B cell (primary cell): ENCODE measurements at regions not wholly inside any gene's neighbourhood (a gene's known extent, or its start where the extent isn't known, plus 50 kb on each side); places are given as distances from the start of the nearest gene placed in this dataset.
"Not testable (repeated sequence)": the region's sequence is repeated elsewhere in the genome, so short reads cannot be mapped to it uniquely, and the experiment has no call there.

Experiments
- ATAC-seq: fragments of 200-7000 bp; cut with Tn5 transposase; one replicate; pipeline ENCODE4 v1.10.0; 2021; ENCODE audit warnings: low read depth, mild to moderate bottlenecking, moderate number of reproducible peaks, moderate library complexity
- CTCF ChIA-PET: fragments of 350-600 bp; sonication (Branson Sonifier 250); formaldehyde crosslinking; loops from one replicate; lab custom pipeline; 2021; ENCODE audit warnings: antibody characterized with exemption, inconsistent platforms; lab: Charles Lee
- POLR2A ChIA-PET: fragments of 350-600 bp; sonication (Branson Sonifier 250); formaldehyde crosslinking; loops from one replicate; lab custom pipeline; 2021; ENCODE audit warnings: antibody characterized with exemption; lab: Charles Lee
- DNase-seq: peaks from one replicate; pipeline ENCODE4 v3.0.0; 2013
- H2AFZ ChIP-seq: 2 replicates; pipeline ENCODE4 v1.6.1; 2012; ENCODE audit warnings: mild to moderate bottlenecking, low read depth, low read length; ENCODE audit not compliant: insufficient read depth, poor library complexity, severe bottlenecking
- H3K27ac ChIP-seq, 2 donors: 1 replicate in 1 of 2; 2 replicates in 1 of 2; pipeline ENCODE4 v1.5.1; 2012 to 2013; ENCODE audit warnings: low read length in 2 of 2, mild to moderate bottlenecking in 2 of 2, moderate library complexity in 1 of 2
- H3K27me3 ChIP-seq, 4 experiments: fragments of 200-600 bp in 1 of 4; sonication (generic) in 1 of 4; replicated peaks in 1 of 4; 1 replicate in 2 of 4; 2 replicates in 2 of 4; pipeline versions ENCODE4 v1.6.1 to v1.7.0; 2013 to 2016; ENCODE audit warnings: low read length in 3 of 4, mild to moderate bottlenecking in 2 of 4, mixed read lengths in 1 of 4, moderate library complexity in 1 of 4; ENCODE audit not compliant: insufficient read depth in 4 of 4, control insufficient read depth in 3 of 4; ENCODE audit errors: control extremely low read depth in 1 of 4
- H3K36me3 ChIP-seq, 2 experiments: replicated peaks in 1 of 2; 1 replicate in 1 of 2; 2 replicates in 1 of 2; pipeline versions ENCODE4 v1.6.1 to v1.7.1; 2013; ENCODE audit warnings: low read length in 1 of 2; ENCODE audit not compliant: insufficient read depth in 2 of 2, control insufficient read depth in 1 of 2; ENCODE audit errors: control extremely low read depth in 1 of 2, extremely low read depth in 1 of 2
- H3K4me1 ChIP-seq, 2 donors: fragments of 200-600 bp in 1 of 2; sonication (generic) in 1 of 2; 1 replicate in 1 of 2; 2 replicates in 1 of 2; pipeline versions ENCODE4 v1.5.1 to v1.6.1; 2013 to 2017; ENCODE audit warnings: low read length in 2 of 2; ENCODE audit not compliant: control insufficient read depth in 2 of 2, insufficient read depth in 2 of 2
- H3K4me2 ChIP-seq: replicated peaks from 2 replicates; pipeline ENCODE3; 2012; ENCODE audit warnings: mild to moderate bottlenecking, low read depth, low read length; ENCODE audit not compliant: poor library complexity, severe bottlenecking
- H3K4me3 ChIP-seq, 5 experiments: fragments of 200-600 bp in 1 of 5; sonication (generic) in 1 of 5; 1 replicate in 3 of 5; 2 replicates in 2 of 5; pipeline versions ENCODE4 v1.5.1 to v1.7.0; 2011 to 2016; ENCODE audit warnings: low read length in 4 of 5, mild to moderate bottlenecking in 4 of 5, low read depth in 2 of 5, control low read depth in 1 of 5, moderate library complexity in 1 of 5; ENCODE audit not compliant: insufficient read depth in 1 of 5; ENCODE audit errors: control extremely low read depth in 1 of 5, extremely low read depth in 1 of 5
- H3K79me2 ChIP-seq: fragments of 200-600 bp; sonication (generic); one replicate; pipeline ENCODE4 v1.6.0; 2016; ENCODE audit warnings: low read length; ENCODE audit not compliant: control insufficient read depth, insufficient read depth
- H3K9ac ChIP-seq: fragments of 200-600 bp; sonication (generic); 2 replicates; pipeline ENCODE4 v1.6.1; 2017; ENCODE audit warnings: mild to moderate bottlenecking, low read length, moderate library complexity
- H3K9me3 ChIP-seq, 3 donors: one replicate each; pipeline versions ENCODE4 v1.6.1 to v1.7.1; 2013; ENCODE audit warnings: low read length in 2 of 3; ENCODE audit not compliant: control insufficient read depth in 2 of 3, insufficient read depth in 1 of 3; ENCODE audit errors: control extremely low read depth in 1 of 3
- H4K20me1 ChIP-seq: 2 replicates; pipeline ENCODE4 v1.6.0; 2012; ENCODE audit warnings: mild to moderate bottlenecking, low read length; ENCODE audit not compliant: insufficient read depth, control insufficient read depth, poor library complexity, severe bottlenecking
- H3K27ac Mint-ChIP-seq: one replicate; pipeline ENCODE4 v1.8.0; 2021; ENCODE audit warnings: mixed read lengths
- H3K27me3 Mint-ChIP-seq: one replicate; pipeline ENCODE4 v1.8.0; 2021; ENCODE audit warnings: mixed read lengths
- H3K4me1 Mint-ChIP-seq: one replicate; pipeline ENCODE4 v1.8.0; 2021; ENCODE audit warnings: mixed read lengths
- H3K4me3 Mint-ChIP-seq: one replicate; pipeline ENCODE4 v1.8.0; 2021; ENCODE audit warnings: mixed read lengths
- H3K9me3 Mint-ChIP-seq: one replicate; pipeline ENCODE4 v1.8.0; 2022; ENCODE audit warnings: mixed read lengths; ENCODE audit not compliant: insufficient read depth
- EZH2 ChIP-seq: IDR thresholded peaks from 2 replicates; pipeline ENCODE4 v1.6.1; 2012; ENCODE audit warnings: borderline replicate concordance, low read depth, mild to moderate bottlenecking, moderate library complexity, low read length; ENCODE audit not compliant: insufficient read depth, poor library complexity, severe bottlenecking
- WGBS: methylation state at CpG from one replicate; pipeline ENCODE4 v1.1.5; 2013; ENCODE audit warnings: missing lambda C conversion rate; ENCODE audit not compliant: insufficient coverage; 5-methylcytosine and 5-hydroxymethylcytosine counted together
- intact Hi-C: fragments of 100-400 bp; cut with micrococcal nuclease; formaldehyde crosslinking; loops from one replicate; pipeline ENCODE4 v1.10.0; 2022
- TF ChIP-seq, protein P1 (sequence below): fragments of 200-600 bp; IDR thresholded peaks from one replicate; pipeline ENCODE4 v1.8.0; 2022; ENCODE audit warnings: antibody characterized with exemption, mild to moderate bottlenecking

DNA sequence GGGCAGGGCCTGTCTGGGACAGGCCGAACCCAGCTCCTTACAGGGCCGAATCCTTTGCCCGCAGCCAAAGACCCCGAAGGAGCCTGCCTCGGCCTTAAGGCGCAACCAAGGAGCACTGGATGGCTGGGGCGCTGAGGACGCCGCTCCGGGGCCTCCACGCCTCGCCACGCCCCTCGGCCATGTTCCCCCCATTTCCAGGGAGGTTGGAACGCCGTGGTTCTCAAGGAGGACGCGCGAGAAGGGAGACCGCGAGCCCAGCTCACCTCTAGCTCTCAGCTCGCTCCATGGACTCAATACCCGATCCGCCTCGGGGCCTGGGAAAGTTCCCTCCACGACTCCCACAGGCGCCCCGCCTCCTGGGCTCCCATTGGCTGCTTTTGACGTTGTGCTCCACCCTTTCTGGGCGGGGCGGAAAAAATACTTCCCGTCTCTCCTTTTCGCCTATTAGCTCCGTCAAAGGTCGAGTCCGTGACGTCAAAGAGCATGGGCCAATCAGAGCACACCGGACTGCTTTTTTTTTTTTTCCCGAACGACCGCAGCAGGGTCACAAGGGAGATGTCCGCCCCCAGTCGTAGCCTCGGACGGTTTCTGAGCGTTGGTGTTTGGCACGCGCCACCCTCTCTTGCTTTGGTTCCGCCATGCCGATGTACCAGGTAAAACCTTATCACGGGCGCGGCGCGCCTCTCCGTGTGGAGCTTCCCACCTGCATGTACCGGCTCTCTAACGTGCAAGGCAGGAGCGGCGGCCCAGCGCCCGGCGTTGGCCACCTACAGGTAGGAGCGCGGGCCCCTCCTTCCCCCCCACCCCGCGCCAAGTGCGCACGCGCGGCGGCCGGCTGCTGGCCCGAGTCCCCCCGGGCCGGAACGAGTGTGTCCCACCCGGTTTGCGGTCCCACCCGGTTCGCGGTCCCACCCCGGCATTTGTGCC is 305.7 kb downstream of the TYW1 start:
- H2AFZ ChIP-seq: peak overlapping the region; percentile 86
- DNase-seq (peak; percentile 99), ATAC-seq (peak; percentile 87)
- Mint-ChIP-seq H3K27ac (peak overlapping the region; percentile 93), H3K4me3 (peak overlapping the region; percentile 92), H3K27me3 (no peaks in the 10 kb centered on the region), H3K4me1 (peaks cover 33% of the 10 kb centered on the region), H3K9me3 (no peaks in the 10 kb centered on the region)
- WGBS: under 1% methylated on average over 73 of the region's 83 CpGs
- peaks cover 2 to 11% of the 10 kb centered on the region in 2 donors for H3K4me1 ChIP-seq
- peak overlapping the region; percentile 72 for H3K9ac ChIP-seq
- no peaks in the 10 kb centered on the region for H3K27me3 ChIP-seq
- peaks cover 2 to 13% of the 10 kb centered on the region in 2 experiments for H3K36me3 ChIP-seq
- peak overlapping the region; percentile 54 to 96 (median 76) for H3K4me3 ChIP-seq
- no peaks in the 10 kb centered on the region for H4K20me1 ChIP-seq
- ChIA-PET POLR2A (interaction anchor here (0.6 to 0.9 kb wide), 3 partner anchors 307 to 1566 kb away, joined by 3 to 6 read pairs (median 6); partner anchors contain the start of genes ASL and SBDS), CTCF (interaction anchor here (1.6 kb wide), 1 partner anchor 262 kb away, joined by 5 read pairs; no protein-coding TSS in a partner anchor)
- H3K4me2 ChIP-seq: peak overlapping the region; percentile 82
- peaks cover 35% of the 10 kb centered on the region for H3K79me2 ChIP-seq
- peak overlapping the region; percentile 86 to 89 for H3K27ac ChIP-seq
- intact Hi-C loops: loop anchor here (5.0 to 10.0 kb wide), 2 partner anchors 808 to 1185 kb away; no protein-coding TSS in a partner anchor
- no peak for TF ChIP-seq EZH2
- TF ChIP-seq, protein P1, sequence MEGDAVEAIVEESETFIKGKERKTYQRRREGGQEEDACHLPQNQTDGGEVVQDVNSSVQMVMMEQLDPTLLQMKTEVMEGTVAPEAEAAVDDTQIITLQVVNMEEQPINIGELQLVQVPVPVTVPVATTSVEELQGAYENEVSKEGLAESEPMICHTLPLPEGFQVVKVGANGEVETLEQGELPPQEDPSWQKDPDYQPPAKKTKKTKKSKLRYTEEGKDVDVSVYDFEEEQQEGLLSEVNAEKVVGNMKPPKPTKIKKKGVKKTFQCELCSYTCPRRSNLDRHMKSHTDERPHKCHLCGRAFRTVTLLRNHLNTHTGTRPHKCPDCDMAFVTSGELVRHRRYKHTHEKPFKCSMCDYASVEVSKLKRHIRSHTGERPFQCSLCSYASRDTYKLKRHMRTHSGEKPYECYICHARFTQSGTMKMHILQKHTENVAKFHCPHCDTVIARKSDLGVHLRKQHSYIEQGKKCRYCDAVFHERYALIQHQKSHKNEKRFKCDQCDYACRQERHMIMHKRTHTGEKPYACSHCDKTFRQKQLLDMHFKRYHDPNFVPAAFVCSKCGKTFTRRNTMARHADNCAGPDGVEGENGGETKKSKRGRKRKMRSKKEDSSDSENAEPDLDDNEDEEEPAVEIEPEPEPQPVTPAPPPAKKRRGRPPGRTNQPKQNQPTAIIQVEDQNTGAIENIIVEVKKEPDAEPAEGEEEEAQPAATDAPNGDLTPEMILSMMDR: peak; percentile 27
- H3K9me3 ChIP-seq: no peaks in the 10 kb centered on the region

DNA sequence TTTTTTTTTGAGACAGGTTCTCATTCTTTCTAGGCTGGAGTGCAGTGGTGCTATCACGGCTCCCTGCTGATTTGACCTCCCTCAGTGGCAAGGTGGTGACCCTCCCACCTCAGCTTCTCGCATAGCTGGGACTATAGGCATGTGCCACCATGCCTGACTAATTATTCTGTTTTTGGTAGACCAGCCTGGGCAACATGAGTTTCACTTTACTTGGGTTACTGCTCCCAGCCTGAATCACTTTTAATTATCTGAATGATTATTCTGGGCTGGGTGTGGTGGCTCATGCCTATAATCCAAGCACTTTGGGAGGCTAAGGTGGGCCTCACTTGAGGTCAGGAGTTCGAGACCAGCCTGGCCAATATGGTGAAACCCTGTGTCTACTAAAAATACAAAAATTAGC is 308.2 kb downstream of the TYW1 start:
- Histone ChIP-seq H3K4me1 (peaks cover 2 to 11% of the 10 kb centered on the region in 2 donors), H3K79me2 (peaks cover 38% of the 10 kb centered on the region), H3K36me3 (peaks cover 2 to 35% of the 10 kb centered on the region in 2 experiments)
- WGBS: 100% methylated on average over 1 of the region's 3 CpGs
- H2AFZ ChIP-seq, H3K4me3 ChIP-seq, H3K9ac ChIP-seq, H3K27me3 ChIP-seq, H3K27ac ChIP-seq, H4K20me1 ChIP-seq, CTCF ChIA-PET, H3K9me3 Mint-ChIP-seq, H3K27me3 Mint-ChIP-seq, ATAC-seq, H3K27ac Mint-ChIP-seq, H3K9me3 ChIP-seq, POLR2A ChIA-PET, H3K4me2 ChIP-seq, DNase-seq: not testable (repeated sequence)
- H3K4me1 Mint-ChIP-seq: peaks cover 34% of the 10 kb centered on the region
- peak overlapping the region; percentile 29 for H3K4me3 Mint-ChIP-seq
- intact Hi-C loops: loop anchor here (5.0 to 10.0 kb wide), 2 partner anchors 810 to 1188 kb away; no protein-coding TSS in a partner anchor
